OCI-LY3 (cell line): ENCODE measurements at regions not wholly inside any gene's neighbourhood (a gene's known extent, or its start where the extent isn't known, plus 50 kb on each side); places are given as distances from the start of the nearest gene placed in this dataset.
A peak's percentile ranks its signal among the peaks of the same experiment; 100 is the strongest.

Experiments used
- EZH2phosphoT487 ChIP-seq: fragments of 200-600 bp; shearing (Covaris generic); IDR thresholded peaks from 2 replicates; pipeline ENCODE4 v1.6.1; 2018; ENCODE audit warnings: antibody characterized with exemption, mixed run types, low read depth
- TF ChIP-seq, protein P1 (sequence below): fragments of 200-600, 300-600 bp; sonication (generic); IDR thresholded peaks from 2 replicates; pipeline ENCODE4 v1.5.1; 2014; ENCODE audit warnings: antibody characterized with exemption, low read length, low read depth

DNA sequence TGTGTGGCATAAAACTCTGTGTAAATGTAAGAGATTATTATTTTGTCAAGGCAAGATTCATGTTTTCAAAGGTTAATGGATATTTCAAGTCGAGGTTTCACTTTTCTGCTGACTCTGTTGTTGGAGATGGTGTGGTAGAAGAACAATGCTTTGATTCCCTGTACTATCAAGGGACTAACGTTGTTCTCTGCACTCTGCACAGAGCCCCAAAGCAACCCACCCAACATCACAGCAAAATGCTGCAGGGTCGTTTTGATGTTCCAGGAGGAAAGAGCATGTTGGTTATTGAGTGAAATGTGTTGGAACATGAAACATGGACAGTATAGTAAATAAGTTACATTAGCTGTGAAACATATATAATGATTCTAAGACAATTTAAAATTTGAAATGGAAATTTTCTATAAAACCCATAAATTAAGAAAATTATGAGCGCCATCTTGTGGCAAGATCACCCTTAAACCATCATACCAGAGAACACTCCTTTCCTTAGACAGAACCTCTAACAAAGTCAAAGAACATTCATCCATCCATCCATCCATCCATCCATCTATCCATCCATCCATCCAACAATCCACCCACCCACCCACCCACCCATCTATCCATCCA is 164.4 kb upstream of the ZBED5 start:
- TF ChIP-seq, protein P1, sequence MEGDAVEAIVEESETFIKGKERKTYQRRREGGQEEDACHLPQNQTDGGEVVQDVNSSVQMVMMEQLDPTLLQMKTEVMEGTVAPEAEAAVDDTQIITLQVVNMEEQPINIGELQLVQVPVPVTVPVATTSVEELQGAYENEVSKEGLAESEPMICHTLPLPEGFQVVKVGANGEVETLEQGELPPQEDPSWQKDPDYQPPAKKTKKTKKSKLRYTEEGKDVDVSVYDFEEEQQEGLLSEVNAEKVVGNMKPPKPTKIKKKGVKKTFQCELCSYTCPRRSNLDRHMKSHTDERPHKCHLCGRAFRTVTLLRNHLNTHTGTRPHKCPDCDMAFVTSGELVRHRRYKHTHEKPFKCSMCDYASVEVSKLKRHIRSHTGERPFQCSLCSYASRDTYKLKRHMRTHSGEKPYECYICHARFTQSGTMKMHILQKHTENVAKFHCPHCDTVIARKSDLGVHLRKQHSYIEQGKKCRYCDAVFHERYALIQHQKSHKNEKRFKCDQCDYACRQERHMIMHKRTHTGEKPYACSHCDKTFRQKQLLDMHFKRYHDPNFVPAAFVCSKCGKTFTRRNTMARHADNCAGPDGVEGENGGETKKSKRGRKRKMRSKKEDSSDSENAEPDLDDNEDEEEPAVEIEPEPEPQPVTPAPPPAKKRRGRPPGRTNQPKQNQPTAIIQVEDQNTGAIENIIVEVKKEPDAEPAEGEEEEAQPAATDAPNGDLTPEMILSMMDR, result peak; percentile 62
- TF ChIP-seq EZH2phosphoT487, result no peak
